GM21723 (cell line): ENCODE measurements at regions not wholly inside any gene's neighbourhood (a gene's known extent, or its start where the extent isn't known, plus 50 kb on each side); places are given as distances from the start of the nearest gene placed in this dataset.
A peak's percentile ranks its signal among the peaks of the same experiment; 100 is the strongest.

Source experiments
- ATAC-seq: cut with Tn5 transposase; IDR thresholded peaks from one replicate; pipeline ENCODE4 v1.9.1; 2021; ENCODE audit warnings: mild to moderate bottlenecking, moderate library complexity; ENCODE audit not compliant: unreplicated experiment

- ATAC-seq: no peak
Observed at GRCh38 chr2:16283071-16283850, 342.9 kb downstream of the MYCN start.

- ATAC-seq: no peak
Observed at GRCh38 chr2:16282511-16282910, 342.2 kb downstream of the MYCN start.

GRCh38 chr2:16281451-16282335, 341.3 kb downstream of the MYCN start:
- peak; percentile 71 for ATAC-seq

- ATAC-seq: no peak
Observed at GRCh38 chr2:16280081-16280480, 339.7 kb downstream of the MYCN start.

- no peak for ATAC-seq
Observed at GRCh38 chr2:16279641-16280040, 339.3 kb downstream of the MYCN start.

GRCh38 chr2:16279201-16279570, 338.8 kb downstream of the MYCN start:
- ATAC-seq: no peak

GRCh38 chr2:16278421-16279200, 338.3 kb downstream of the MYCN start:
- no peak for ATAC-seq

- no peak for ATAC-seq
Observed at GRCh38 chr2:16277117-16277516, 336.8 kb downstream of the MYCN start.

- no peak for ATAC-seq
Observed at GRCh38 chr2:16275661-16276060, 335.3 kb downstream of the MYCN start.

GRCh38 chr2:16275131-16275530, 334.8 kb downstream of the MYCN start:
- no peak for ATAC-seq

GRCh38 chr2:16273111-16273510, 332.8 kb downstream of the MYCN start:
- ATAC-seq: no peak

GRCh38 chr2:16272038-16272788, 331.9 kb downstream of the MYCN start:
- ATAC-seq: no peak

- no peak for ATAC-seq
Observed at GRCh38 chr2:16271231-16271896, 331.0 kb downstream of the MYCN start.

GRCh38 chr2:16270441-16270840, 330.1 kb downstream of the MYCN start:
- no peak for ATAC-seq

- ATAC-seq: no peak
Observed at GRCh38 chr2:16268301-16269000, 328.1 kb downstream of the MYCN start.

- no peak for ATAC-seq
Observed at GRCh38 chr2:16266571-16266970, 326.2 kb downstream of the MYCN start.

- ATAC-seq: no peak
Observed at GRCh38 chr2:16264931-16265540, 324.7 kb downstream of the MYCN start.

GRCh38 chr2:16264491-16264890, 324.1 kb downstream of the MYCN start:
- no peak for ATAC-seq
